Smooth muscle cell (in vitro differentiated cells): ENCODE measurements at regions not wholly inside any gene's neighbourhood (a gene's known extent, or its start where the extent isn't known, plus 50 kb on each side); places are given as distances from the start of the nearest gene placed in this dataset.

Experiments used
- DNase-seq: peaks from one replicate; lab custom pipeline; 2025; ENCODE audit not compliant: unreplicated experiment; lab: John Stamatoyannopoulos, UW
- H2AFZ ChIP-seq: fragments of 200-600 bp; sonication (generic); 2 replicates; pipeline ENCODE4 v1.6.0; 2016; ENCODE audit warnings: antibody characterized with exemption, low read depth, mild to moderate bottlenecking
- H3F3A ChIP-seq: fragments of 200-600 bp; sonication (generic); 2 replicates; pipeline ENCODE4 v1.6.0; 2017; ENCODE audit warnings: antibody characterized with exemption, low read depth
- H3K27ac ChIP-seq: fragments of 200-600 bp; sonication (generic); 2 replicates; pipeline ENCODE4 v1.5.1; 2016; ENCODE audit warnings: low read depth, mild to moderate bottlenecking
- H3K27me3 ChIP-seq: fragments of 200-600 bp; sonication (generic); 2 replicates; pipeline ENCODE4 v1.6.1; 2016; ENCODE audit warnings: low read depth, mild to moderate bottlenecking
- H3K36me3 ChIP-seq: fragments of 200-600 bp; sonication (generic); 2 replicates; pipeline ENCODE4 v1.5.1; 2016; ENCODE audit warnings: low read depth
- H3K4me1 ChIP-seq: fragments of 200-600 bp; sonication (generic); 2 replicates; pipeline ENCODE4 v1.5.1; 2016; ENCODE audit warnings: low read depth
- H3K4me2 ChIP-seq: fragments of 200-600 bp; sonication (generic); 2 replicates; pipeline ENCODE4 v1.6.0; 2016; ENCODE audit warnings: mild to moderate bottlenecking
- H3K4me3 ChIP-seq: fragments of 200-600 bp; sonication (generic); 2 replicates; pipeline ENCODE4 v1.5.1; 2016; ENCODE audit warnings: mild to moderate bottlenecking
- H3K79me2 ChIP-seq: fragments of 200-600 bp; sonication (generic); 2 replicates; pipeline ENCODE4 v1.6.0; 2016; ENCODE audit warnings: low read depth, mild to moderate bottlenecking
- H3K9ac ChIP-seq: fragments of 200-600 bp; sonication (generic); 2 replicates; pipeline ENCODE4 v1.6.0; 2016; ENCODE audit warnings: low read depth
- H3K9me3 ChIP-seq: fragments of 200-600 bp; sonication (generic); replicated peaks from 2 replicates; pipeline ENCODE4 v1.5.1; 2016; ENCODE audit warnings: low read depth
- H4K20me1 ChIP-seq: fragments of 200-600 bp; sonication (generic); 2 replicates; pipeline ENCODE4 v1.6.0; 2016; ENCODE audit warnings: low read depth
- WGBS: methylation state at CpG from one replicate; pipeline ENCODE4 v1.1.7; 2016; ENCODE audit warnings: low lambda C conversion rate; 5-methylcytosine and 5-hydroxymethylcytosine counted together
- TF ChIP-seq, protein P1 (sequence below): fragments of 200-600 bp; sonication (generic); IDR thresholded peaks from 2 replicates; pipeline ENCODE4 v1.5.1; 2017; ENCODE audit warnings: borderline replicate concordance, mild to moderate bottlenecking, antibody characterized with exemption; ENCODE audit not compliant: insufficient read depth, poor library complexity, severe bottlenecking

DNA sequence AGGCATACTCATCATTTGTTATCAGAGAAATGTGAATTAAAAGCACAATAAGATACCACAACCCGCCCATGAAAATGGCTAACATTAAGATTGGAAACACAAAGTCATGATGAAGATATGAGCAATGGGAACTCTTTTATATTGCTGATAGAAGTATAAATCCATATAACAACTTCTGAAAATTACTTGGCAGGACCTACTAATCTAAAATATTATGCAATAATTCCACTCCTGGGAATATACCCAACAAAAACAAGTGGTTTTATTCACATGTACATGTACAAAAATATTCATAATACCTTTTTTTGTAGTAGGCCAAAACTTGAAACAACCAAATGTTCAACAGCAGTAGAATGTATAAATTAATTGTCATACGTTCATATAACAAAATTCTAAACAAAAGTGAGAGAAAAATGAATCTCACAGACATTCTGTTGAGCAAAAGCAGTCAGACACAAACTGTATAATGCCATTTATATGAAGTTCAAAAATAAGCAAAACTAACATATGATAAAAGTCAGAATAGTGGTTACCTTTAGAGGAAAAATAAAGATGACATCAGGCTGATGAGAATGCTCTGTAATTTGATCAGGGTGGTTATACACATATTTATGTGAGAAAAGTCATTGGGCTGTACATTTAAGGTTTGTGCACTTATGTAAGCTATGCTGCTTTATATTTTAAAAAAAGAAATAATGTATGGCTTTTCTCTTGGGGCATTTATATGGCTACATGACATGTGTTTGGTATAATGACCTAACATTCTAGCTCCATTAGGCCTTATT lies 309.2 kb upstream of the KITLG start:
- 97% methylated on average over 2 of the region's 2 CpGs for WGBS
- H3K79me2 ChIP-seq = no peaks in the 10 kb centered on the region
- no peaks in the 10 kb centered on the region for H3K4me1 ChIP-seq
- no peaks in the 10 kb centered on the region for H3K9me3 ChIP-seq
- H4K20me1 ChIP-seq = no peaks in the 10 kb centered on the region
- no peak overlapping the region for H3K9ac ChIP-seq
- DNase-seq = no peak
- H3K27ac ChIP-seq = no peak overlapping the region
- H3F3A ChIP-seq = no peaks in the 10 kb centered on the region
- no peak overlapping the region for H2AFZ ChIP-seq
- H3K36me3 ChIP-seq = no peaks in the 10 kb centered on the region
- no peak overlapping the region for H3K4me3 ChIP-seq
- no peaks in the 10 kb centered on the region for H3K27me3 ChIP-seq
- TF ChIP-seq, protein P1, sequence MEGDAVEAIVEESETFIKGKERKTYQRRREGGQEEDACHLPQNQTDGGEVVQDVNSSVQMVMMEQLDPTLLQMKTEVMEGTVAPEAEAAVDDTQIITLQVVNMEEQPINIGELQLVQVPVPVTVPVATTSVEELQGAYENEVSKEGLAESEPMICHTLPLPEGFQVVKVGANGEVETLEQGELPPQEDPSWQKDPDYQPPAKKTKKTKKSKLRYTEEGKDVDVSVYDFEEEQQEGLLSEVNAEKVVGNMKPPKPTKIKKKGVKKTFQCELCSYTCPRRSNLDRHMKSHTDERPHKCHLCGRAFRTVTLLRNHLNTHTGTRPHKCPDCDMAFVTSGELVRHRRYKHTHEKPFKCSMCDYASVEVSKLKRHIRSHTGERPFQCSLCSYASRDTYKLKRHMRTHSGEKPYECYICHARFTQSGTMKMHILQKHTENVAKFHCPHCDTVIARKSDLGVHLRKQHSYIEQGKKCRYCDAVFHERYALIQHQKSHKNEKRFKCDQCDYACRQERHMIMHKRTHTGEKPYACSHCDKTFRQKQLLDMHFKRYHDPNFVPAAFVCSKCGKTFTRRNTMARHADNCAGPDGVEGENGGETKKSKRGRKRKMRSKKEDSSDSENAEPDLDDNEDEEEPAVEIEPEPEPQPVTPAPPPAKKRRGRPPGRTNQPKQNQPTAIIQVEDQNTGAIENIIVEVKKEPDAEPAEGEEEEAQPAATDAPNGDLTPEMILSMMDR = no peak
- H3K4me2 ChIP-seq = no peak overlapping the region

- no peaks in the 10 kb centered on the region for H3K27me3 ChIP-seq
- no peaks in the 10 kb centered on the region for H3F3A ChIP-seq
- no peak overlapping the region for H3K4me3 ChIP-seq
- no peak overlapping the region for H2AFZ ChIP-seq
- H3K36me3 ChIP-seq = no peaks in the 10 kb centered on the region
- no peaks in the 10 kb centered on the region for H4K20me1 ChIP-seq
- TF ChIP-seq, protein P1 = no peak
- no peak overlapping the region for H3K27ac ChIP-seq
- no peak overlapping the region for H3K9ac ChIP-seq
- no peaks in the 10 kb centered on the region for H3K4me1 ChIP-seq
- 96% methylated on average over 2 of the region's 2 CpGs for WGBS
- no peak overlapping the region for H3K4me2 ChIP-seq
- no peak for DNase-seq
- no peaks in the 10 kb centered on the region for H3K79me2 ChIP-seq
- H3K9me3 ChIP-seq = no peaks in the 10 kb centered on the region
These were observed 304.3 kb upstream of the KITLG start for GRCh38 chr12:88884600-88884999.

- TF ChIP-seq, protein P1 = no peak
These were observed 302.4 kb upstream of the KITLG start for GRCh38 chr12:88882662-88883061.

GRCh38 chr12:88880051-88880450 lies 299.8 kb upstream of the KITLG start:
- Histone ChIP-seq H3K27ac (no peak overlapping the region), H3F3A (no peaks in the 10 kb centered on the region), H3K9ac (no peak overlapping the region), H3K79me2 (no peaks in the 10 kb centered on the region), H2AFZ (no peak overlapping the region), H3K9me3 (no peaks in the 10 kb centered on the region), H3K4me3 (no peak overlapping the region), H3K4me2 (no peak overlapping the region), H3K27me3 (no peaks in the 10 kb centered on the region), H4K20me1 (no peaks in the 10 kb centered on the region), H3K36me3 (no peaks in the 10 kb centered on the region), H3K4me1 (no peaks in the 10 kb centered on the region)
- TF ChIP-seq, protein P1 = no peak
- no peak for DNase-seq
- WGBS = 85% methylated on average over 2 of the region's 2 CpGs

More at GRCh38 chr12:88882662-88883061, 302.4 kb upstream of the KITLG start:
- H3F3A ChIP-seq = no peaks in the 10 kb centered on the region
- H3K27me3 ChIP-seq = no peaks in the 10 kb centered on the region
- no peak for DNase-seq
- no peaks in the 10 kb centered on the region for H3K36me3 ChIP-seq
- H3K4me3 ChIP-seq = no peak overlapping the region
- no peak overlapping the region for H2AFZ ChIP-seq
- H3K27ac ChIP-seq = no peak overlapping the region
- H3K9me3 ChIP-seq = no peaks in the 10 kb centered on the region
- H4K20me1 ChIP-seq = no peaks in the 10 kb centered on the region
- no peaks in the 10 kb centered on the region for H3K4me1 ChIP-seq
- no peak overlapping the region for H3K9ac ChIP-seq
- H3K79me2 ChIP-seq = no peaks in the 10 kb centered on the region
- 96% methylated on average over 1 of the region's 1 CpG for WGBS
- no peak overlapping the region for H3K4me2 ChIP-seq
